Heart left ventricle (tissue), 16 donors: ENCODE measurements at regions not wholly inside any gene's neighbourhood (a gene's known extent, or its start where the extent isn't known, plus 50 kb on each side); places are given as distances from the start of the nearest gene placed in this dataset.

Experiments used
- ATAC-seq, 4 donors: fragments of 200-7000 bp; cut with Tn5 transposase; one replicate each; pipeline ENCODE4 v1.9.1; 2020 to 2022; ENCODE audit warnings: moderate library complexity in 4 of 4, mild to moderate bottlenecking in 3 of 4, moderate number of reproducible peaks in 1 of 4
- DNase-seq, 5 donors: peaks; one replicate each; pipeline ENCODE4 v3.0.0-alpha.2; 2020
- H3K27ac ChIP-seq, 12 donors: fragments of 200-600 bp; sonication (generic) in 4 of 12; one replicate each; pipeline versions ENCODE4 v1.5.0 to v1.8.0; 2016 to 2022; ENCODE audit warnings: mild to moderate bottlenecking in 2 of 12
- H3K27me3 ChIP-seq, 9 donors: fragments of 200-600 bp; sonication (generic) in 2 of 9; one replicate each; pipeline versions ENCODE4 v1.5.1 to v1.8.0; 2016 to 2022; ENCODE audit warnings: mild to moderate bottlenecking in 3 of 9
- H3K36me3 ChIP-seq, 9 donors: fragments of 200-600 bp; sonication (generic) in 2 of 9; one replicate each; pipeline versions ENCODE4 v1.5.0 to v1.8.0; 2018 to 2022; ENCODE audit warnings: mild to moderate bottlenecking in 2 of 9
- H3K4me1 ChIP-seq, 12 donors: fragments of 200-600 bp; sonication (generic) in 4 of 12; one replicate each; pipeline versions ENCODE4 v1.5.0 to v1.8.0; 2016 to 2022; ENCODE audit warnings: mild to moderate bottlenecking in 3 of 12
- H3K4me3 ChIP-seq, 12 donors: fragments of 200-600 bp; sonication (generic) in 4 of 12; one replicate each; pipeline versions ENCODE4 v1.5.0 to v1.8.0; 2017 to 2022; ENCODE audit warnings: mild to moderate bottlenecking in 9 of 12, moderate library complexity in 4 of 12
- H3K9me3 ChIP-seq, 12 donors: fragments of 200-600 bp; sonication (generic) in 4 of 12; one replicate each; pipeline versions ENCODE4 v1.5.0 to v1.8.0; 2016 to 2022; ENCODE audit warnings: mild to moderate bottlenecking in 1 of 12
- CTCF ChIP-seq, 12 donors: fragments of 200-600 bp; sonication (generic) in 4 of 12; IDR thresholded peaks; one replicate each; pipeline versions ENCODE4 v1.5.0 to v1.8.0; 2018 to 2022; ENCODE audit warnings: antibody characterized with exemption in 12 of 12, mild to moderate bottlenecking in 5 of 12
- POLR2A ChIP-seq, 2 donors: fragments of 450-650 bp; IDR thresholded peaks; one replicate each; pipeline ENCODE4 v1.6.1; 2017; ENCODE audit warnings: antibody characterized with exemption in 2 of 2, mild to moderate bottlenecking in 2 of 2, moderate library complexity in 2 of 2
- WGBS, 4 donors: extraction: QIAGEN DNeasy Blood & Tissue Kit in 2 of 4; methylation state at CpG; one replicate each; pipeline versions ENCODE4 v1.1.5 to v1.1.7; 2013 to 2018; 5-methylcytosine and 5-hydroxymethylcytosine counted together
- intact Hi-C, 10 donors: fragments of 100-400 bp; cut with DNase I; formaldehyde crosslinking; loops; one replicate each; pipeline versions ENCODE4 v1.11.1 to v1.14.2; 2022
- donor health status: ischemic (EF 13 %, LVEDD 7.1; RV severe dilation, severe dysfunction).
- donor health status: healthy with polysubstance abuse.
- donor health status: DM: no; HTN: yes; CAD: no.
- donor health status: DM: no; HTN: no; CAD: no.
- donor health status: ischemic (EF 25% LVEDD 6.9; RV normal size, moderate dysfunction).
- donor health status: ischemic (EF 25% LVEDD 5.7; RV mildly dilated, moderate dysfunction).
- donor health status: healthy.
- donor health status: DM: yes; HTN: yes; CAD: no.
- donor health status: ischemic (EF 35%, LVEDD 5.7; RV mildly dilated, moderate dysfunction).
- donor health status: nonischemic (EF 11% LVEDD 7.7; RV severe dilation, severe dysfunction).
- donor health status: DM: yes; HTN: yes; CAD: no.
- donor health status: PGD.
- donor health status: ischemic (EF 29% LVEDD 5.4; RV normal size, mild dysfunction).
- donor health status: nonischemic (EF 23%, LVEDD 6.1; RV moderate dilation, normal function).

GRCh38 chr2:144648837-144649465 is 129.0 kb upstream of the ZEB2 start:
- H3K4me3 ChIP-seq: no peak overlapping the region
- H3K36me3 ChIP-seq: no peaks in the 10 kb centered on the region
- peaks cover 0 to 11% (median 0%) of the 10 kb centered on the region in 12 donors for H3K4me1 ChIP-seq
- no peak overlapping the region for H3K27ac ChIP-seq
- ATAC-seq (no peak), DNase-seq (no peak)
- H3K9me3 ChIP-seq: no peaks in the 10 kb centered on the region
- no peaks in the 10 kb centered on the region for H3K27me3 ChIP-seq
- intact Hi-C loops: no loop called here
- 86 to 89% (median 86%) methylated on average over 13 of the region's 13 CpGs for WGBS, 4 donors
- TF ChIP-seq POLR2A (IDR thresholded peaks at IDR 0.05) (no peak), CTCF (IDR thresholded peaks at IDR 0.05) (no peak)

- DNase-seq (no peak), ATAC-seq (peak in 2 of 4 donors; percentile 39 to 53)
- Histone ChIP-seq H3K27ac (peak overlapping the region in 2 of 12 donors; percentile 16 to 43), H3K36me3 (no peaks in the 10 kb centered on the region), H3K4me1 (peaks cover 0 to 25% (median 0%) of the 10 kb centered on the region in 12 donors), H3K4me3 (no peak overlapping the region), H3K9me3 (no peaks in the 10 kb centered on the region), H3K27me3 (no peaks in the 10 kb centered on the region)
- TF ChIP-seq POLR2A (IDR thresholded peaks at IDR 0.05): no peak
- WGBS, 4 donors: 63 to 73% (median 68%) methylated on average over 3 of the region's 3 CpGs
- intact Hi-C loops: no loop called here
Observed at GRCh38 chr2:144645083-144645778, 125.3 kb upstream of the ZEB2 start.

- peaks cover 0 to 25% (median 0%) of the 10 kb centered on the region in 12 donors for H3K4me1 ChIP-seq
- H3K27me3 ChIP-seq: no peaks in the 10 kb centered on the region
- 88 to 92% (median 90%) methylated on average over 3 of the region's 3 CpGs for WGBS, 4 donors
- H3K9me3 ChIP-seq: no peaks in the 10 kb centered on the region
- H3K36me3 ChIP-seq: no peaks in the 10 kb centered on the region
- H3K27ac ChIP-seq: peak overlapping the region in 2 of 12 donors; percentile 16 to 43
- TF ChIP-seq POLR2A (IDR thresholded peaks at IDR 0.05): no peak
- no peak for TF ChIP-seq CTCF (IDR thresholded peaks at IDR 0.05)
- no peak overlapping the region for H3K4me3 ChIP-seq
- intact Hi-C loops: no loop called here
- DNase-seq (no peak), ATAC-seq (no peak)
Observed at GRCh38 chr2:144644549-144644948, 124.6 kb upstream of the ZEB2 start.

- Histone ChIP-seq H3K36me3 (no peaks in the 10 kb centered on the region), H3K9me3 (no peaks in the 10 kb centered on the region), H3K4me1 (peaks cover 0 to 25% (median 0%) of the 10 kb centered on the region in 12 donors), H3K4me3 (no peak overlapping the region), H3K27ac (no peak overlapping the region), H3K27me3 (no peaks in the 10 kb centered on the region)
- intact Hi-C loops: no loop called here
- DNase-seq (no peak), ATAC-seq (no peak)
- WGBS, 4 donors: 80 to 91% (median 87%) methylated on average over 6 of the region's 6 CpGs
- no peak for TF ChIP-seq POLR2A (IDR thresholded peaks at IDR 0.05)
- TF ChIP-seq CTCF (IDR thresholded peaks at IDR 0.05): no peak
Observed at GRCh38 chr2:144643537-144644336, 123.8 kb upstream of the ZEB2 start.
